H9 (cell line): ENCODE measurements at regions not wholly inside any gene's neighbourhood (a gene's known extent, or its start where the extent isn't known, plus 50 kb on each side); places are given as distances from the start of the nearest gene placed in this dataset.

Experiments used
- DNase-seq: peaks from one replicate; pipeline ENCODE4 v3.0.0-alpha.2; 2017
- H2AFZ ChIP-seq: one replicate; pipeline ENCODE4 v1.6.1; 2013; ENCODE audit warnings: mild to moderate bottlenecking, low read length, control low read depth, moderate library complexity
- H2AK5ac ChIP-seq: 2 replicates; pipeline ENCODE4 v1.6.1; 2013; ENCODE audit warnings: low read length, control low read depth, mixed read lengths; ENCODE audit not compliant: insufficient read length
- H2BK120ac ChIP-seq: one replicate; pipeline ENCODE4 v1.6.1; 2013; ENCODE audit warnings: low read depth, mild to moderate bottlenecking, low read length, control low read depth, inconsistent platforms; ENCODE audit not compliant: poor library complexity, severe bottlenecking
- H2BK12ac ChIP-seq: 2 replicates; pipeline ENCODE4 v1.6.1; 2013; ENCODE audit warnings: low read length, control low read depth, mixed read lengths, low read depth; ENCODE audit not compliant: insufficient read length
- H2BK15ac ChIP-seq: 2 replicates; pipeline ENCODE4 v1.6.1; 2013; ENCODE audit warnings: low read depth, low read length, control low read depth
- H2BK20ac ChIP-seq: one replicate; pipeline ENCODE4 v1.6.1; 2013; ENCODE audit warnings: low read depth, mild to moderate bottlenecking, low read length, control low read depth, inconsistent platforms; ENCODE audit not compliant: poor library complexity, severe bottlenecking
- H2BK5ac ChIP-seq: 2 replicates; pipeline ENCODE4 v1.6.1; 2013; ENCODE audit warnings: low read length, control low read depth, mixed read lengths; ENCODE audit not compliant: insufficient read length
- H3K14ac ChIP-seq: 2 replicates; pipeline ENCODE4 v1.6.1; 2013; ENCODE audit warnings: low read length, control low read depth; ENCODE audit not compliant: insufficient read depth
- H3K18ac ChIP-seq: 2 replicates; pipeline ENCODE4 v1.6.1; 2013; ENCODE audit warnings: low read depth, mild to moderate bottlenecking, mixed read lengths, low read length, control low read depth; ENCODE audit not compliant: insufficient read length
- H3K23ac ChIP-seq: 2 replicates; pipeline ENCODE4 v1.6.1; 2013; ENCODE audit warnings: low read length, control low read depth, mixed read lengths, low read depth; ENCODE audit not compliant: insufficient read length
- H3K23me2 ChIP-seq: 2 replicates; pipeline ENCODE4 v1.6.1; 2013; ENCODE audit warnings: low read depth, mild to moderate bottlenecking, mixed read lengths, low read length, control low read depth; ENCODE audit not compliant: insufficient read length, poor library complexity, severe bottlenecking
- H3K27ac ChIP-seq: 2 replicates; pipeline ENCODE4 v1.5.1; 2013; ENCODE audit warnings: low read length, control low read depth, mixed read lengths, low read depth; ENCODE audit not compliant: insufficient read length
- H3K27me3 ChIP-seq: 2 replicates; pipeline ENCODE4 v1.6.1; 2013; ENCODE audit warnings: low read length, control low read depth, inconsistent platforms; ENCODE audit not compliant: insufficient read depth
- H3K4ac ChIP-seq: 2 replicates; pipeline ENCODE4 v1.6.1; 2013; ENCODE audit warnings: low read depth, mild to moderate bottlenecking, control low read depth, inconsistent platforms, low read length, moderate library complexity
- H3K4me1 ChIP-seq: 2 replicates; pipeline ENCODE4 v1.6.1; 2013; ENCODE audit warnings: low read length, control low read depth, inconsistent platforms; ENCODE audit not compliant: insufficient read depth
- H3K4me2 ChIP-seq: 2 replicates; pipeline ENCODE4 v1.6.1; 2013; ENCODE audit warnings: low read length, control low read depth, mixed read lengths; ENCODE audit not compliant: insufficient read length, insufficient read depth
- H3K56ac ChIP-seq: 2 replicates; pipeline ENCODE4 v1.6.1; 2013; ENCODE audit warnings: low read depth, mild to moderate bottlenecking, mixed read lengths, low read length, control low read depth; ENCODE audit not compliant: insufficient read length
- H3K79me1 ChIP-seq: 2 replicates; pipeline ENCODE4 v1.6.1; 2013; ENCODE audit warnings: low read depth, mild to moderate bottlenecking, moderate library complexity, low read length, control low read depth, inconsistent platforms; ENCODE audit not compliant: insufficient read depth, poor library complexity, severe bottlenecking
- H3K79me2 ChIP-seq: 2 replicates; pipeline ENCODE4 v1.6.1; 2013; ENCODE audit warnings: low read length, control low read depth, inconsistent platforms; ENCODE audit not compliant: insufficient read depth
- H3K9ac ChIP-seq: 2 replicates; pipeline ENCODE4 v1.6.1; 2013; ENCODE audit warnings: low read length, control low read depth, mixed read lengths; ENCODE audit not compliant: insufficient read length; ENCODE audit errors: extremely low read depth
- H3K9me3 ChIP-seq: one replicate; pipeline ENCODE4 v1.6.1; 2013; ENCODE audit warnings: low read depth, low read length, inconsistent platforms; ENCODE audit not compliant: control insufficient read depth
- H3T11ph ChIP-seq: one replicate; pipeline ENCODE4 v1.6.1; 2013; ENCODE audit warnings: mild to moderate bottlenecking, low read length, control low read depth, inconsistent platforms
- H4K20me1 ChIP-seq: one replicate; pipeline ENCODE4 v1.6.1; 2013; ENCODE audit not compliant: control insufficient read depth, insufficient read length, insufficient read depth
- H4K5ac ChIP-seq: 2 replicates; pipeline ENCODE4 v1.6.1; 2013; ENCODE audit warnings: low read depth, mild to moderate bottlenecking, mixed read lengths, low read length, control low read depth; ENCODE audit not compliant: insufficient read length
- H4K8ac ChIP-seq: replicated peaks from 2 replicates; pipeline ENCODE4 v1.6.1; 2013; ENCODE audit warnings: low read length, control low read depth, mixed read lengths, low read depth; ENCODE audit not compliant: insufficient read length
- H4K91ac ChIP-seq: 2 replicates; pipeline ENCODE4 v1.6.1; 2013; ENCODE audit warnings: low read depth, mild to moderate bottlenecking, moderate library complexity, mixed read lengths, low read length, control low read depth; ENCODE audit not compliant: insufficient read length
- H3K27ac Mint-ChIP-seq, 3 experiments: 2 replicates in 2 of 3; 3 replicates in 1 of 3; pipeline ENCODE4 v1.8.0; 2020 to 2021; ENCODE audit warnings: mixed read lengths in 3 of 3, mild to moderate bottlenecking in 1 of 3, moderate library complexity in 1 of 3
- H3K27me3 Mint-ChIP-seq: 2 replicates; pipeline ENCODE4 v1.8.0; 2021; ENCODE audit warnings: low read depth, mild to moderate bottlenecking, moderate library complexity, mixed read lengths
- H3K36me3 Mint-ChIP-seq, 3 experiments: 2 replicates in 2 of 3; 3 replicates in 1 of 3; pipeline ENCODE4 v1.8.0; 2020 to 2021; ENCODE audit warnings: low read depth in 3 of 3, mixed read lengths in 3 of 3; ENCODE audit not compliant: insufficient read depth in 1 of 3
- H3K4me1 Mint-ChIP-seq, 2 experiments: 2 replicates each; pipeline ENCODE4 v1.8.0; 2020; ENCODE audit warnings: mixed read lengths in 2 of 2
- H3K4me3 Mint-ChIP-seq, 2 experiments: 2 replicates in 1 of 2; 3 replicates in 1 of 2; pipeline ENCODE4 v1.8.0; 2020 to 2021; ENCODE audit warnings: mild to moderate bottlenecking in 2 of 2, mixed read lengths in 2 of 2, moderate library complexity in 1 of 2
- H3K9me3 Mint-ChIP-seq, 2 experiments: 2 replicates in 1 of 2; 3 replicates in 1 of 2; pipeline ENCODE4 v1.8.0; 2020; ENCODE audit warnings: mild to moderate bottlenecking in 2 of 2, mixed read lengths in 2 of 2, moderate library complexity in 1 of 2
- CTCF ChIP-seq: fragments of 200-600 bp; sonication (generic); conservative IDR thresholded peaks from 3 replicates; pipeline ENCODE4 v1.8.0; 2021; ENCODE audit warnings: antibody characterized with exemption, mild to moderate bottlenecking
- WGBS: extraction: QIAGEN DNeasy Blood & Tissue Kit; methylation state at CpG from one replicate; pipeline ENCODE4 v1.1.7; 2013; ENCODE audit warnings: missing lambda C conversion rate, low lambda C conversion rate, mixed read lengths; ENCODE audit not compliant: insufficient read length; ENCODE audit errors: extremely low coverage; 5-methylcytosine and 5-hydroxymethylcytosine counted together

GRCh38 chr6:19067165-19067564 is 680.0 kb downstream of the RNF144B start:
- no peak overlapping the region for H3K23ac ChIP-seq
- H3K79me1 ChIP-seq, result no peaks in the 10 kb centered on the region
- no peak overlapping the region for H4K5ac ChIP-seq
- Mint-ChIP-seq H3K36me3 (no peaks in the 10 kb centered on the region), H3K4me3 (no peak overlapping the region), H3K27ac (no peak overlapping the region), H3K9me3 (no peaks in the 10 kb centered on the region; a peak in 1 of 5 replicates), H3K4me1 (no peaks in the 10 kb centered on the region), H3K27me3 (no peaks in the 10 kb centered on the region)
- no peak overlapping the region for H3T11ph ChIP-seq
- no peak overlapping the region for H3K27ac ChIP-seq
- no peak overlapping the region for H3K14ac ChIP-seq
- H3K4me1 ChIP-seq, result no peaks in the 10 kb centered on the region
- no peak overlapping the region for H2BK20ac ChIP-seq
- no peak overlapping the region for H3K4me2 ChIP-seq
- no peak overlapping the region for H2BK120ac ChIP-seq
- H3K4ac ChIP-seq, result no peak overlapping the region
- no peaks in the 10 kb centered on the region for H4K20me1 ChIP-seq
- no peak overlapping the region for H2AFZ ChIP-seq
- no peak for TF ChIP-seq CTCF
- H3K23me2 ChIP-seq, result no peaks in the 10 kb centered on the region
- H4K91ac ChIP-seq, result no peak overlapping the region
- H3K56ac ChIP-seq, result no peak overlapping the region
- no peak overlapping the region for H4K8ac ChIP-seq
- no peaks in the 10 kb centered on the region for H3K27me3 ChIP-seq
- H3K9me3 ChIP-seq, result no peaks in the 10 kb centered on the region
- no peak overlapping the region for H2BK12ac ChIP-seq
- no peak for DNase-seq
- WGBS, result no CpG with 5 or more reads among the region's 3 CpGs
- H3K18ac ChIP-seq, result no peak overlapping the region
- H2BK5ac ChIP-seq, result no peak overlapping the region
- no peaks in the 10 kb centered on the region for H3K79me2 ChIP-seq
- H2AK5ac ChIP-seq, result no peak overlapping the region
- H2BK15ac ChIP-seq, result no peak overlapping the region
- H3K9ac ChIP-seq, result no peak overlapping the region
